PC-3 (cell line): ENCODE measurements at regions not wholly inside any gene's neighbourhood (a gene's known extent, or its start where the extent isn't known, plus 50 kb on each side); places are given as distances from the start of the nearest gene placed in this dataset.

Experiments used
- EZH2 ChIP-seq: fragments of 300-600 bp; sonication (generic); IDR thresholded peaks from one replicate; pipeline ENCODE4 v1.6.1; 2017; ENCODE audit warnings: antibody characterized with exemption, mild to moderate bottlenecking, low read length; ENCODE audit not compliant: unreplicated experiment
- TF ChIP-seq, protein P1 (sequence below): fragments of 300-600 bp; sonication (generic); conservative IDR thresholded peaks from 2 replicates; pipeline ENCODE4 v1.5.1; 2017; ENCODE audit warnings: antibody characterized with exemption, low read depth, mild to moderate bottlenecking, low read length

DNA sequence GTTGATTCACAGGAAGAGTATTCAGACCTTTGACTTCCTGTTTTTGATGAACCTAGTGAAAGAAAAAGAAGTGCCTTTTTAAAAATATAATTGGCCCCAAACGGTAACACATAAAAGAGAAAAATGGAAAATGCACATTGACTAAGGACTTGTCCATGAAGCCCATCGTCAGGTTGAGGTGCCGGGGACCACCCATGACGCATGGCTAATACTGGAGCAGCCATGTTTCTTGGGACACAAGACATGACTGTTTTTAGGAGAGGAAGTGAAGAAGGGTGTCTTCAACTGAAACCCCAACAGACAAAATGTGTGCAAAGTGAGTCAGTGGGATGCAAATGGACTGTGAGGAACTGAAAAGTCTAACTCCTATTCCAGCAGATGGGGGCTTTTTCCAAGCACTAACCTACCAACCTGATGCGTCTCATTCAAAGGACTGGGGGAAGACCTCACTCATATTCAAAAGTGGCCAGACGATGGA is 459.4 kb downstream of the FOXO1 start:
- TF ChIP-seq, protein P1, sequence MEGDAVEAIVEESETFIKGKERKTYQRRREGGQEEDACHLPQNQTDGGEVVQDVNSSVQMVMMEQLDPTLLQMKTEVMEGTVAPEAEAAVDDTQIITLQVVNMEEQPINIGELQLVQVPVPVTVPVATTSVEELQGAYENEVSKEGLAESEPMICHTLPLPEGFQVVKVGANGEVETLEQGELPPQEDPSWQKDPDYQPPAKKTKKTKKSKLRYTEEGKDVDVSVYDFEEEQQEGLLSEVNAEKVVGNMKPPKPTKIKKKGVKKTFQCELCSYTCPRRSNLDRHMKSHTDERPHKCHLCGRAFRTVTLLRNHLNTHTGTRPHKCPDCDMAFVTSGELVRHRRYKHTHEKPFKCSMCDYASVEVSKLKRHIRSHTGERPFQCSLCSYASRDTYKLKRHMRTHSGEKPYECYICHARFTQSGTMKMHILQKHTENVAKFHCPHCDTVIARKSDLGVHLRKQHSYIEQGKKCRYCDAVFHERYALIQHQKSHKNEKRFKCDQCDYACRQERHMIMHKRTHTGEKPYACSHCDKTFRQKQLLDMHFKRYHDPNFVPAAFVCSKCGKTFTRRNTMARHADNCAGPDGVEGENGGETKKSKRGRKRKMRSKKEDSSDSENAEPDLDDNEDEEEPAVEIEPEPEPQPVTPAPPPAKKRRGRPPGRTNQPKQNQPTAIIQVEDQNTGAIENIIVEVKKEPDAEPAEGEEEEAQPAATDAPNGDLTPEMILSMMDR, result no peak
- no peak for TF ChIP-seq EZH2
